ENCODE measurements at regions not wholly inside any gene's neighbourhood (a gene's known extent, or its start where the extent isn't known, plus 50 kb on each side); places are given as distances from the start of the nearest gene placed in this dataset.

- H3K27me3 Mint-ChIP-seq (ENCODE audit: low read depth): no peaks in the 10 kb centered on the region; the same call in 1 of the 2 replicates
- no peak overlapping the region for H2AK5ac ChIP-seq (ENCODE audit: insufficient read length, low read length)
- H3K79me2 ChIP-seq (ENCODE audit: insufficient read depth, low read length): no peaks in the 10 kb centered on the region
Measured at GRCh38 chr10:1964476-1964875, 227.2 kb upstream of the ADARB2 start.

More at GRCh38 chr10:1964476-1964875, 227.2 kb upstream of the ADARB2 start:
- Histone ChIP-seq H2BK12ac (ENCODE audit: insufficient read length, low read depth, low read length) (no peak overlapping the region), H3K23me2 (ENCODE audit: insufficient read length, low read depth, low read length, poor library complexity, severe bottlenecking) (no peaks in the 10 kb centered on the region), H3T11ph (ENCODE audit: low read length) (no peak overlapping the region), H2BK15ac (ENCODE audit: low read depth, low read length) (no peak overlapping the region), H3K56ac (ENCODE audit: insufficient read length, low read depth, low read length) (no peak overlapping the region), H3K14ac (ENCODE audit: insufficient read depth, low read length) (no peak overlapping the region), H3K27ac (ENCODE audit: insufficient read length, low read depth, low read length) (no peak overlapping the region), H3K9me3 (ENCODE audit: control insufficient read depth, low read depth, low read length) (no peaks in the 10 kb centered on the region), H4K20me1 (ENCODE audit: control insufficient read depth, insufficient read depth, insufficient read length) (no peaks in the 10 kb centered on the region), H3K18ac (ENCODE audit: insufficient read length, low read depth, low read length) (no peak overlapping the region), H4K5ac (ENCODE audit: insufficient read length, low read depth, low read length) (no peak overlapping the region), H3K9ac (ENCODE audit: extremely low read depth, insufficient read length, low read length) (no peak overlapping the region), H3K4me2 (ENCODE audit: insufficient read depth, insufficient read length, low read length) (no peak overlapping the region), H2BK5ac (ENCODE audit: insufficient read length, low read length) (no peak overlapping the region), H2AFZ (ENCODE audit: low read length) (no peak overlapping the region), H3K4ac (ENCODE audit: low read depth, low read length) (no peak overlapping the region), H4K91ac (ENCODE audit: insufficient read length, low read depth, low read length) (no peak overlapping the region), H2BK120ac (ENCODE audit: low read depth, low read length, poor library complexity, severe bottlenecking) (no peak overlapping the region), H2BK20ac (ENCODE audit: low read depth, low read length, poor library complexity, severe bottlenecking) (no peak overlapping the region), H3K4me1 (ENCODE audit: insufficient read depth, low read length) (no peaks in the 10 kb centered on the region), H3K27me3 (ENCODE audit: insufficient read depth, low read length) (no peaks in the 10 kb centered on the region), H4K8ac (replicated peaks; ENCODE audit: insufficient read length, low read depth, low read length) (no peak overlapping the region), H3K79me1 (ENCODE audit: insufficient read depth, low read depth, low read length, poor library complexity, severe bottlenecking) (no peaks in the 10 kb centered on the region), H3K23ac (ENCODE audit: insufficient read length, low read depth, low read length) (no peak overlapping the region)
- Mint-ChIP-seq H3K4me1 (peaks cover 6% of the 10 kb centered on the region in 2 experiments), H3K36me3 (ENCODE audit: insufficient read depth in 1 of 3, low read depth in 3 of 3) (no peaks in the 10 kb centered on the region), H3K27ac (peak overlapping the region in 2 of 3 experiments; percentile 19 to 44; a peak in 1 of 7 replicates), H3K9me3 (no peaks in the 10 kb centered on the region), H3K4me3 (no peak overlapping the region)
- no peak for TF ChIP-seq CTCF (conservative IDR thresholded peaks at IDR 0.05)
- WGBS (ENCODE audit: extremely low coverage, insufficient read length, low lambda C conversion rate): no CpG with 5 or more reads among the region's 24 CpGs
- no peak for DNase-seq
